Activated naive CD8-positive, alpha-beta T cell (primary cell): ENCODE measurements at regions not wholly inside any gene's neighbourhood (a gene's known extent, or its start where the extent isn't known, plus 50 kb on each side); places are given as distances from the start of the nearest gene placed in this dataset.

Source experiments
- H3K27ac Mint-ChIP-seq: one replicate; pipeline ENCODE4 v1.8.0; 2021; ENCODE audit warnings: mixed read lengths
- H3K27me3 Mint-ChIP-seq: one replicate; pipeline ENCODE4 v1.8.0; 2021; ENCODE audit warnings: mixed read lengths
- H3K36me3 Mint-ChIP-seq: one replicate; pipeline ENCODE4 v1.8.0; 2021; ENCODE audit warnings: mixed read lengths
- H3K4me1 Mint-ChIP-seq: one replicate; pipeline ENCODE4 v1.8.0; 2021; ENCODE audit warnings: low read depth, mixed read lengths
- H3K4me3 Mint-ChIP-seq: one replicate; pipeline ENCODE4 v1.8.0; 2021; ENCODE audit warnings: mild to moderate bottlenecking, mixed read lengths
- H3K9me3 Mint-ChIP-seq: one replicate; pipeline ENCODE4 v1.8.0; 2021; ENCODE audit warnings: low read depth, mixed read lengths

GRCh38 chr9:99441829-99442228 is 219.7 kb downstream of the SEC61B start:
- no peak overlapping the region for H3K4me3 Mint-ChIP-seq
- peaks cover 2% of the 10 kb centered on the region for H3K4me1 Mint-ChIP-seq
- no peak overlapping the region for H3K27ac Mint-ChIP-seq
- no peaks in the 10 kb centered on the region for H3K36me3 Mint-ChIP-seq
- H3K9me3 Mint-ChIP-seq = no peaks in the 10 kb centered on the region
- peaks cover 9% of the 10 kb centered on the region for H3K27me3 Mint-ChIP-seq

- Mint-ChIP-seq H3K27me3 (peaks cover 17% of the 10 kb centered on the region), H3K4me3 (no peak overlapping the region), H3K36me3 (no peaks in the 10 kb centered on the region), H3K4me1 (peaks cover 2% of the 10 kb centered on the region), H3K9me3 (no peaks in the 10 kb centered on the region), H3K27ac (no peak overlapping the region)
Measured at GRCh38 chr9:99445371-99445891, 223.3 kb downstream of the SEC61B start.

GRCh38 chr9:99445920-99446319 is 223.8 kb downstream of the SEC61B start:
- H3K27ac Mint-ChIP-seq = no peak overlapping the region
- H3K4me3 Mint-ChIP-seq = no peak overlapping the region
- H3K4me1 Mint-ChIP-seq = peaks cover 2% of the 10 kb centered on the region
- H3K36me3 Mint-ChIP-seq = no peaks in the 10 kb centered on the region
- peaks cover 17% of the 10 kb centered on the region for H3K27me3 Mint-ChIP-seq
- H3K9me3 Mint-ChIP-seq = no peaks in the 10 kb centered on the region

- Mint-ChIP-seq H3K36me3 (peaks cover 4% of the 10 kb centered on the region), H3K4me1 (peaks cover 2% of the 10 kb centered on the region), H3K4me3 (no peak overlapping the region), H3K27ac (no peak overlapping the region), H3K27me3 (peaks cover 21% of the 10 kb centered on the region), H3K9me3 (no peaks in the 10 kb centered on the region)
Measured at GRCh38 chr9:99447951-99448350, 225.9 kb downstream of the SEC61B start.

GRCh38 chr9:99449726-99450125 is 227.6 kb downstream of the SEC61B start:
- peaks cover 2% of the 10 kb centered on the region for H3K4me1 Mint-ChIP-seq
- H3K27ac Mint-ChIP-seq = no peak overlapping the region
- no peak overlapping the region for H3K4me3 Mint-ChIP-seq
- no peaks in the 10 kb centered on the region for H3K9me3 Mint-ChIP-seq
- peaks cover 4% of the 10 kb centered on the region for H3K36me3 Mint-ChIP-seq
- H3K27me3 Mint-ChIP-seq = peaks cover 18% of the 10 kb centered on the region

GRCh38 chr9:99451112-99451606 is 229.1 kb downstream of the SEC61B start:
- H3K4me3 Mint-ChIP-seq = no peak overlapping the region
- no peaks in the 10 kb centered on the region for H3K9me3 Mint-ChIP-seq
- H3K27me3 Mint-ChIP-seq = peaks cover 18% of the 10 kb centered on the region
- H3K36me3 Mint-ChIP-seq = peaks cover 4% of the 10 kb centered on the region
- no peaks in the 10 kb centered on the region for H3K4me1 Mint-ChIP-seq
- no peak overlapping the region for H3K27ac Mint-ChIP-seq

- Mint-ChIP-seq H3K36me3 (peaks cover under 1% of the 10 kb centered on the region), H3K27me3 (peaks cover 6% of the 10 kb centered on the region), H3K4me1 (no peaks in the 10 kb centered on the region), H3K27ac (no peak overlapping the region), H3K9me3 (no peaks in the 10 kb centered on the region), H3K4me3 (no peak overlapping the region)
Measured at GRCh38 chr9:99457406-99457805, 235.3 kb downstream of the SEC61B start.

GRCh38 chr9:99457981-99458380 is 235.9 kb downstream of the SEC61B start:
- no peaks in the 10 kb centered on the region for H3K9me3 Mint-ChIP-seq
- H3K27me3 Mint-ChIP-seq = peaks cover 5% of the 10 kb centered on the region
- H3K4me1 Mint-ChIP-seq = no peaks in the 10 kb centered on the region
- H3K27ac Mint-ChIP-seq = no peak overlapping the region
- H3K36me3 Mint-ChIP-seq = no peaks in the 10 kb centered on the region
- no peak overlapping the region for H3K4me3 Mint-ChIP-seq

- Mint-ChIP-seq H3K9me3 (no peaks in the 10 kb centered on the region), H3K4me3 (no peak overlapping the region), H3K27me3 (peaks cover 4% of the 10 kb centered on the region), H3K27ac (no peak overlapping the region), H3K36me3 (no peaks in the 10 kb centered on the region), H3K4me1 (no peaks in the 10 kb centered on the region)
Measured at GRCh38 chr9:99459919-99460318, 237.8 kb downstream of the SEC61B start.

- H3K9me3 Mint-ChIP-seq = no peaks in the 10 kb centered on the region
- H3K27me3 Mint-ChIP-seq = peaks cover 3% of the 10 kb centered on the region
- H3K4me1 Mint-ChIP-seq = no peaks in the 10 kb centered on the region
- no peak overlapping the region for H3K27ac Mint-ChIP-seq
- H3K4me3 Mint-ChIP-seq = no peak overlapping the region
- H3K36me3 Mint-ChIP-seq = no peaks in the 10 kb centered on the region
Measured at GRCh38 chr9:99463131-99463530, 241.0 kb downstream of the SEC61B start.

GRCh38 chr9:99464568-99464967 is 242.5 kb downstream of the SEC61B start:
- no peak overlapping the region for H3K4me3 Mint-ChIP-seq
- H3K4me1 Mint-ChIP-seq = no peaks in the 10 kb centered on the region
- H3K27ac Mint-ChIP-seq = no peak overlapping the region
- peaks cover 3% of the 10 kb centered on the region for H3K27me3 Mint-ChIP-seq
- no peaks in the 10 kb centered on the region for H3K9me3 Mint-ChIP-seq
- H3K36me3 Mint-ChIP-seq = no peaks in the 10 kb centered on the region

GRCh38 chr9:99465231-99465907 is 243.3 kb downstream of the SEC61B start:
- H3K27ac Mint-ChIP-seq = no peak overlapping the region
- no peaks in the 10 kb centered on the region for H3K36me3 Mint-ChIP-seq
- H3K4me1 Mint-ChIP-seq = no peaks in the 10 kb centered on the region
- peaks cover 8% of the 10 kb centered on the region for H3K27me3 Mint-ChIP-seq
- no peaks in the 10 kb centered on the region for H3K9me3 Mint-ChIP-seq
- H3K4me3 Mint-ChIP-seq = no peak overlapping the region

- peaks cover 8% of the 10 kb centered on the region for H3K27me3 Mint-ChIP-seq
- no peaks in the 10 kb centered on the region for H3K36me3 Mint-ChIP-seq
- H3K4me1 Mint-ChIP-seq = no peaks in the 10 kb centered on the region
- H3K9me3 Mint-ChIP-seq = no peaks in the 10 kb centered on the region
- H3K27ac Mint-ChIP-seq = no peak overlapping the region
- H3K4me3 Mint-ChIP-seq = no peak overlapping the region
Measured at GRCh38 chr9:99466104-99466503, 244.0 kb downstream of the SEC61B start.

GRCh38 chr9:99466781-99467180 is 244.7 kb downstream of the SEC61B start:
- no peak overlapping the region for H3K4me3 Mint-ChIP-seq
- no peaks in the 10 kb centered on the region for H3K36me3 Mint-ChIP-seq
- H3K27ac Mint-ChIP-seq = no peak overlapping the region
- H3K4me1 Mint-ChIP-seq = no peaks in the 10 kb centered on the region
- peaks cover 8% of the 10 kb centered on the region for H3K27me3 Mint-ChIP-seq
- H3K9me3 Mint-ChIP-seq = no peaks in the 10 kb centered on the region

GRCh38 chr9:99471033-99471432 is 249.0 kb downstream of the SEC61B start:
- peaks cover 7% of the 10 kb centered on the region for H3K4me1 Mint-ChIP-seq
- no peak overlapping the region for H3K27ac Mint-ChIP-seq
- no peaks in the 10 kb centered on the region for H3K36me3 Mint-ChIP-seq
- no peak overlapping the region for H3K4me3 Mint-ChIP-seq
- no peaks in the 10 kb centered on the region for H3K9me3 Mint-ChIP-seq
- H3K27me3 Mint-ChIP-seq = peaks cover 11% of the 10 kb centered on the region
